Caco-2 (cell line): ENCODE measurements at regions not wholly inside any gene's neighbourhood (a gene's known extent, or its start where the extent isn't known, plus 50 kb on each side); places are given as distances from the start of the nearest gene placed in this dataset.

Source experiments
- BruUV-seq: library from RNA; stranded (reverse); fragments of 400-500 nt; replicated peaks from 2 replicates; lab custom pipeline; 2021; lab: Mats Ljungman, UMichigan
- CTCF ChIA-PET: fragments of 300-600 bp; sonication (Branson Sonifier 250); formaldehyde crosslinking; loops from one replicate; lab custom pipeline; 2022; ENCODE audit warnings: antibody characterized with exemption; lab: Charles Lee
- POLR2A ChIA-PET: fragments of 300-600 bp; sonication (Branson Sonifier 250); formaldehyde crosslinking; loops from one replicate; lab custom pipeline; 2022; ENCODE audit warnings: antibody characterized with exemption; lab: Charles Lee
- DNase-seq, 2 experiments: peaks; one replicate each; pipeline versions ENCODE4 v3.0.0 to v3.0.0-alpha.2; 2020 to 2022
- H3K27me3 ChIP-seq: replicated peaks from 2 replicates; pipeline ENCODE4 v1.6.0; 2011; ENCODE audit warnings: low read length; ENCODE audit not compliant: control insufficient read depth, insufficient read depth
- H3K36me3 ChIP-seq: 2 replicates; pipeline ENCODE4 v1.5.1; 2011; ENCODE audit warnings: low read length; ENCODE audit not compliant: control insufficient read depth, insufficient read depth
- H3K4me1 ChIP-seq: fragments of 250-450 bp; sonication (Bioruptor Pico); 2 replicates; pipeline ENCODE4 v1.5.1; 2020; ENCODE audit warnings: mild to moderate bottlenecking
- H3K4me3 ChIP-seq: 2 replicates; pipeline ENCODE4 v1.5.1; 2011; ENCODE audit warnings: low read depth, mild to moderate bottlenecking, control low read depth, low read length
- H3K9me3 ChIP-seq: fragments of 250-450 bp; sonication (Bioruptor Pico); 2 replicates; pipeline ENCODE4 v1.5.1; 2020; ENCODE audit warnings: mild to moderate bottlenecking, moderate library complexity
- H3K27ac Mint-ChIP-seq: one replicate; pipeline ENCODE4 v1.8.0; 2022; ENCODE audit warnings: mixed read lengths; ENCODE audit not compliant: unreplicated experiment
- H3K27me3 Mint-ChIP-seq: one replicate; pipeline ENCODE4 v1.8.0; 2022; ENCODE audit warnings: mixed read lengths; ENCODE audit not compliant: insufficient read depth, unreplicated experiment
- H3K36me3 Mint-ChIP-seq: one replicate; pipeline ENCODE4 v1.8.0; 2022; ENCODE audit warnings: mild to moderate bottlenecking, mixed read lengths; ENCODE audit not compliant: insufficient read depth, unreplicated experiment
- H3K4me1 Mint-ChIP-seq: one replicate; pipeline ENCODE4 v1.8.0; 2022; ENCODE audit warnings: low read depth, mixed read lengths; ENCODE audit not compliant: unreplicated experiment
- H3K4me3 Mint-ChIP-seq: one replicate; pipeline ENCODE4 v1.8.0; 2022; ENCODE audit warnings: mild to moderate bottlenecking, moderate library complexity, mixed read lengths; ENCODE audit not compliant: unreplicated experiment
- H3K9me3 Mint-ChIP-seq: one replicate; pipeline ENCODE4 v1.8.0; 2022; ENCODE audit warnings: mixed read lengths; ENCODE audit not compliant: unreplicated experiment
- intact Hi-C: fragments of 100-400 bp; cut with micrococcal nuclease; formaldehyde crosslinking; loops from one replicate; pipeline ENCODE4 v1.10.0; 2022; ENCODE audit not compliant: unreplicated experiment
- TF ChIP-seq, protein P1 (sequence below), 2 experiments: fragments of 200-600 bp in 1 of 2; IDR thresholded peaks; 1 replicate in 1 of 2; 2 replicates in 1 of 2; pipeline versions ENCODE4 v1.5.1 to v1.8.0; 2011 to 2022; ENCODE audit warnings: antibody characterized with exemption in 1 of 2, control low read depth in 1 of 2, inconsistent platforms in 1 of 2, low read depth in 1 of 2, low read length in 1 of 2, mild to moderate bottlenecking in 1 of 2, moderate library complexity in 1 of 2; ENCODE audit not compliant: insufficient read depth in 1 of 2, severe bottlenecking in 1 of 2, unreplicated experiment in 1 of 2

DNA sequence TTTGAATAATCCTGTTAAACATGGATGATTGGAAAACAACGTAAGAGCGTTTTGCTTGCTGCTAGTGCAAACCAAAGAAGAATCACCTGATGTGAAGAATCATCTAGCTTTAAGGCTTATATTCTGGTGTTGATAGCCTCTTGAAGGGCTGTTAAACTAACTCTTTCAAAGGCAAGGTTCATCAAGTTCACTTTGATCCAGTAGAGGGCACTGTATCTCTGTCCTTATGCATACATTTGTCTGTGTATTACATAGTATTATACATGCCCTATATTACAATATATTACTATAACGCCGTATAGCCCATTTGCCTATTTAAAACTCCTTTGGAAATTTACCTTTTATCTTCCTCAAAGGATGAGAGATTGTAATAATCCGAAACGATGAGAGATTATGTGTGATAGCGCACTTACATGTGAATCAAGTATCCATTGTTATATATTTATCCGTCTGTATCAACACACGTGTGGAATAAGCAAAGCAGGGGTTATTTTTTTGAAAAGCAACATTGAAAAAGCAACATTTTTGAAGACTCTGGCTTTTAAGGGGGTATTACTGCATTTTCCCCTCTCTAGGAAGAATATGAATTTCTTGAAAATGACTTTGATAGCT lies 50.8 kb upstream of the NRN1 start:
- Histone ChIP-seq H3K27me3 (no peaks in the 10 kb centered on the region), H3K36me3 (no peaks in the 10 kb centered on the region), H3K9me3 (no peaks in the 10 kb centered on the region), H3K4me1 (no peaks in the 10 kb centered on the region), H3K4me3 (no peak overlapping the region)
- Mint-ChIP-seq H3K36me3 (no peaks in the 10 kb centered on the region), H3K27me3 (peaks cover 21% of the 10 kb centered on the region), H3K27ac (no peak overlapping the region), H3K4me3 (no peak overlapping the region), H3K4me1 (no peaks in the 10 kb centered on the region), H3K9me3 (no peaks in the 10 kb centered on the region)
- POLR2A ChIA-PET = no interaction called here
- BruUV-seq = no TSS peak
- DNase-seq = peak in 1 of 2 experiments; percentile 35
- TF ChIP-seq, protein P1, sequence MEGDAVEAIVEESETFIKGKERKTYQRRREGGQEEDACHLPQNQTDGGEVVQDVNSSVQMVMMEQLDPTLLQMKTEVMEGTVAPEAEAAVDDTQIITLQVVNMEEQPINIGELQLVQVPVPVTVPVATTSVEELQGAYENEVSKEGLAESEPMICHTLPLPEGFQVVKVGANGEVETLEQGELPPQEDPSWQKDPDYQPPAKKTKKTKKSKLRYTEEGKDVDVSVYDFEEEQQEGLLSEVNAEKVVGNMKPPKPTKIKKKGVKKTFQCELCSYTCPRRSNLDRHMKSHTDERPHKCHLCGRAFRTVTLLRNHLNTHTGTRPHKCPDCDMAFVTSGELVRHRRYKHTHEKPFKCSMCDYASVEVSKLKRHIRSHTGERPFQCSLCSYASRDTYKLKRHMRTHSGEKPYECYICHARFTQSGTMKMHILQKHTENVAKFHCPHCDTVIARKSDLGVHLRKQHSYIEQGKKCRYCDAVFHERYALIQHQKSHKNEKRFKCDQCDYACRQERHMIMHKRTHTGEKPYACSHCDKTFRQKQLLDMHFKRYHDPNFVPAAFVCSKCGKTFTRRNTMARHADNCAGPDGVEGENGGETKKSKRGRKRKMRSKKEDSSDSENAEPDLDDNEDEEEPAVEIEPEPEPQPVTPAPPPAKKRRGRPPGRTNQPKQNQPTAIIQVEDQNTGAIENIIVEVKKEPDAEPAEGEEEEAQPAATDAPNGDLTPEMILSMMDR (IDR thresholded peaks at IDR 0.05; ENCODE audit: insufficient read depth in 1 of 2, low read depth in 1 of 2, low read length in 1 of 2, severe bottlenecking in 1 of 2, unreplicated experiment in 1 of 2) = peak; percentile 42 to 56
- intact Hi-C loops = loop anchor here (1.0 kb wide), 1 partner anchor 490 kb away; no protein-coding TSS in a partner anchor
- CTCF ChIA-PET = interaction anchor here (0.6 to 1.0 kb wide), 3 partner anchors 202 to 490 kb away, joined by 3 to 6 read pairs (median 3); no protein-coding TSS in a partner anchor
